CD4-positive, alpha-beta T cell (primary cell): ENCODE measurements at regions not wholly inside any gene's neighbourhood (a gene's known extent, or its start where the extent isn't known, plus 50 kb on each side); places are given as distances from the start of the nearest gene placed in this dataset.

ENCODE experiments used
- ATAC-seq: fragments of 200-7000 bp; cut with Tn5 transposase; one replicate; pipeline ENCODE4 v1.10.0; 2022; ENCODE audit warnings: mild to moderate bottlenecking; ENCODE audit not compliant: poor library complexity
- CTCF ChIA-PET: fragments of 350-600 bp; sonication (Branson Sonifier 250); formaldehyde crosslinking; loops from one replicate; lab custom pipeline; 2021; ENCODE audit warnings: antibody characterized with exemption, inconsistent platforms; lab: Charles Lee
- POLR2A ChIA-PET: fragments of 350-600 bp; sonication (Branson Sonifier 250); formaldehyde crosslinking; loops from one replicate; lab custom pipeline; 2021; ENCODE audit warnings: antibody characterized with exemption, inconsistent platforms; lab: Charles Lee
- DNase-seq, 14 experiments: peaks; one replicate each; pipeline ENCODE4 v3.0.0-alpha.2; 2013 to 2020; ENCODE audit warnings: mixed read lengths in 2 of 14
- H3K27ac ChIP-seq, 2 donors: one replicate each; pipeline versions ENCODE4 v1.5.1 to v1.7.0; 2013; ENCODE audit warnings: low read length in 2 of 2, low read depth in 1 of 2, mild to moderate bottlenecking in 1 of 2
- H3K27me3 ChIP-seq, 2 experiments: 1 replicate in 1 of 2; 2 replicates in 1 of 2; pipeline versions ENCODE4 v1.6.1 to v1.7.0; 2013; ENCODE audit warnings: low read length in 2 of 2, control low read depth in 1 of 2, mild to moderate bottlenecking in 1 of 2, moderate library complexity in 1 of 2; ENCODE audit not compliant: insufficient read depth in 2 of 2, control insufficient read depth in 1 of 2
- H3K36me3 ChIP-seq: one replicate; pipeline ENCODE4 v1.6.1; 2013; ENCODE audit warnings: low read length, control low read depth; ENCODE audit not compliant: insufficient read depth
- H3K4me1 ChIP-seq: one replicate; pipeline ENCODE4 v1.6.1; 2013; ENCODE audit warnings: low read length, control low read depth; ENCODE audit not compliant: insufficient read depth
- H3K4me3 ChIP-seq: one replicate; pipeline ENCODE4 v1.5.1; 2013; ENCODE audit warnings: mild to moderate bottlenecking, low read length, moderate library complexity
- H3K9me3 ChIP-seq, 2 experiments: 1 replicate in 1 of 2; 2 replicates in 1 of 2; pipeline versions ENCODE4 v1.6.1 to v1.7.0; 2013; ENCODE audit warnings: low read length in 2 of 2, mild to moderate bottlenecking in 2 of 2, control low read depth in 1 of 2, moderate library complexity in 1 of 2; ENCODE audit not compliant: control insufficient read depth in 1 of 2, insufficient read depth in 1 of 2
- H3K27ac Mint-ChIP-seq: one replicate; pipeline ENCODE4 v1.8.0; 2020; ENCODE audit warnings: mixed read lengths
- H3K27me3 Mint-ChIP-seq: one replicate; pipeline ENCODE4 v1.8.0; 2021; ENCODE audit warnings: mixed read lengths
- H3K36me3 Mint-ChIP-seq: one replicate; pipeline ENCODE4 v1.8.0; 2021; ENCODE audit warnings: low read depth, mixed read lengths
- H3K4me1 Mint-ChIP-seq: one replicate; pipeline ENCODE4 v1.8.0; 2021; ENCODE audit warnings: low read depth, mixed read lengths
- H3K4me3 Mint-ChIP-seq: one replicate; pipeline ENCODE4 v1.8.0; 2020; ENCODE audit warnings: mild to moderate bottlenecking, mixed read lengths
- H3K9me3 Mint-ChIP-seq: one replicate; pipeline ENCODE4 v1.8.0; 2020; ENCODE audit warnings: mixed read lengths
- CTCF ChIP-seq: fragments of 200-600 bp; IDR thresholded peaks from one replicate; pipeline ENCODE4 v1.8.0; 2022; ENCODE audit warnings: antibody characterized with exemption, mild to moderate bottlenecking
- intact Hi-C, 2 experiments: fragments of 100-400 bp; cut with DNase I in 1 of 2; cut with micrococcal nuclease in 1 of 2; formaldehyde crosslinking; loops; one replicate each; pipeline versions ENCODE4 v1.15.1 to v1.9.0; 2023 to 2025; cut with DNase I, micrococcal nuclease

GRCh38 chrX:38886112-38886511 is 84.9 kb downstream of the MID1IP1 start:
- Histone ChIP-seq H3K4me3 (no peak overlapping the region), H3K4me1 (no peaks in the 10 kb centered on the region), H3K27ac (no peak overlapping the region), H3K27me3 (no peaks in the 10 kb centered on the region), H3K36me3 (no peaks in the 10 kb centered on the region), H3K9me3 (no peaks in the 10 kb centered on the region)
- Mint-ChIP-seq H3K9me3 (no peaks in the 10 kb centered on the region), H3K27me3 (no peaks in the 10 kb centered on the region), H3K4me3 (no peak overlapping the region), H3K27ac (no peak overlapping the region), H3K4me1 (no peaks in the 10 kb centered on the region), H3K36me3 (no peaks in the 10 kb centered on the region)
- ChIA-PET CTCF (no interaction called here), POLR2A (interaction anchor here (1.4 kb wide), 1 partner anchor 69 kb away, joined by 3 read pairs; no protein-coding TSS in a partner anchor)
- intact Hi-C loops = no loop called here
- TF ChIP-seq CTCF = no peak
- ATAC-seq (no peak), DNase-seq (no peak)

- TF ChIP-seq CTCF = no peak
- Mint-ChIP-seq H3K4me1 (peaks cover 9% of the 10 kb centered on the region), H3K27me3 (no peaks in the 10 kb centered on the region), H3K9me3 (no peaks in the 10 kb centered on the region), H3K36me3 (no peaks in the 10 kb centered on the region), H3K27ac (no peak overlapping the region), H3K4me3 (no peak overlapping the region)
- no peak overlapping the region for H3K4me3 ChIP-seq
- no peaks in the 10 kb centered on the region for H3K36me3 ChIP-seq
- ATAC-seq = no peak
- no peak overlapping the region for H3K27ac ChIP-seq
- H3K9me3 ChIP-seq = no peaks in the 10 kb centered on the region
- no peaks in the 10 kb centered on the region for H3K27me3 ChIP-seq
- peaks cover 4% of the 10 kb centered on the region for H3K4me1 ChIP-seq
- ChIA-PET POLR2A (no interaction called here), CTCF (no interaction called here)
- intact Hi-C loops = no loop called here
- DNase-seq = no peak
These were observed 86.0 kb downstream of the MID1IP1 start for GRCh38 chrX:38887222-38887621.

GRCh38 chrX:38890326-38890725 is 89.1 kb downstream of the MID1IP1 start:
- DNase-seq (no peak), ATAC-seq (no peak)
- TF ChIP-seq CTCF = no peak
- H3K9me3 Mint-ChIP-seq = no peaks in the 10 kb centered on the region
- no peak overlapping the region for H3K4me3 Mint-ChIP-seq
- ChIA-PET CTCF (no interaction called here), POLR2A (interaction anchor here (0.8 kb wide), 1 partner anchor 86 kb away, joined by 3 read pairs; no protein-coding TSS in a partner anchor)
- peaks cover 10% of the 10 kb centered on the region for H3K4me1 Mint-ChIP-seq
- Histone ChIP-seq H3K36me3 (no peaks in the 10 kb centered on the region), H3K9me3 (no peaks in the 10 kb centered on the region), H3K27me3 (no peaks in the 10 kb centered on the region), H3K4me3 (no peak overlapping the region), H3K27ac (no peak overlapping the region), H3K4me1 (peaks cover 4% of the 10 kb centered on the region)
- H3K27me3 Mint-ChIP-seq = no peaks in the 10 kb centered on the region
- H3K36me3 Mint-ChIP-seq = no peaks in the 10 kb centered on the region
- H3K27ac Mint-ChIP-seq = no peak overlapping the region
- intact Hi-C loops = loop anchor here in 1 of 2 experiments (10.0 kb wide), 1 partner anchor 86 kb away; the partner anchor contains the start of gene MID1IP1
